ENCODE measurements at regions not wholly inside any gene's neighbourhood (a gene's known extent, or its start where the extent isn't known, plus 50 kb on each side); places are given as distances from the start of the nearest gene placed in this dataset.

DNA sequence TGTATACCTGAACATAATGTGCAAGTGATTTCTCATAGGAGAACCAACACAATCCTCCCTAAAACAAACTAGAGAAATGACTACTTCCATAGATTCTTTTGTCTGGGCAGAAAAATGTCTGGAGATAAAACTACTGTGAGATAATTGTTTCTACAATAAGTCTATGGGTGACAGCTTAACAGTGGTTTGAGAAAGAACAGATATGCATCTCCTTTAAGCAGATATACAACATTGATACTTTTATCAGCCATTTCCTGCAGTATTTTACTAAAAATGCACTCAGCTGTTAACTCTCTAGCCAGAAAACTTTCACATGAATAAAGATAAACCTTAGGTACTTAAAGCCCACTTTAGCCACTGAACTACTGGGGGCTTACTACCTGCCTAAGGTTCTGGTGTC is 1132.4 kb downstream of the EFNB2 start:
- TF ChIP-seq CTCF (IDR thresholded peaks at IDR 0.05), result no peak
- Histone ChIP-seq H3K27ac (no peak overlapping the region), H3K4me3 (no peak overlapping the region), H3K9me3 (no peaks in the 10 kb centered on the region), H3K27me3 (no peaks in the 10 kb centered on the region), H3K4me1 (no peaks in the 10 kb centered on the region), H3K36me3 (no peaks in the 10 kb centered on the region)
- intact Hi-C loops (cut with DNase I), result no loop called here
- no peak for DNase-seq (ENCODE audit: low spot score in 2 of 2)

DNA sequence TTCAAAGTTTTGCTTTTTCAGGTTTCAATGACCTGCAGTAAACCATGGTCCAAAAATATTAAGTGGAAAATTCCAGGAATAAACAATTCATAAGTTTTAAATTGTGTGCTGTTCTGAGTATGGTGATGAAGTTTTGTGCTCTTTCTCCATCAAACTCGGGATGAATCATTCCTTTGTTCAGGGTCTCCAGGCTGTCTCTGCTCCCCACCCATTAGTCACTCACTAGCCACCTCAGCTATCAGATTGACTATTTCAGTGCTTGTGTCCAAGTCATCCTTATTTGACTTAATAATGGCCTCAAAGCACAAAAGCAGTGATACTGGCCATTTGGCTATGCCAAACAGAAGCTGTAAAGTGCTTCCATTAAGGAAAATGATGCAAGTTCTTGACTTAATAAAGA is 1140.4 kb downstream of the EFNB2 start:
- TF ChIP-seq CTCF (IDR thresholded peaks at IDR 0.05), result no peak
- intact Hi-C loops (cut with DNase I), result no loop called here

DNA sequence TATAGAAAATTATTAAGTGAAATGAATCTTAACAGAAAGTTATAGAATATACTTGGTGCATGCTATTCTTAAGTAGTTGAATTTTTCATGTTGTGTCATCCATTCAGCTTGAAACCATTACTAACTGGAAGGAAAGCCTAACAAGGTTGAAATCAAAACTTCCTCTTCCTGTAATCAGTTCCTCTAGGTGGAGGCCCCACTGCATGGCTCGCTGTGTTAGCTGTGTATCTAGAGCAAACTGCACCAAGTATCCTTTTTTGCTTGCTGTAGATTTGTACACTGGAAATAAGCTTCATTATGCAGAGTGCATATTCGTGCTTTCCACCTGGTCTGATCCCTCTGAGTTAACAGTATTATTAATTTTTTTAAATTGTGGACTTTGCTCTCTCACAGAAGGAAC is 1146.1 kb downstream of the EFNB2 start:
- H3K4me1 ChIP-seq, result no peaks in the 10 kb centered on the region
- H3K27me3 ChIP-seq, result no peaks in the 10 kb centered on the region
- intact Hi-C loops (cut with DNase I), result no loop called here
- no peaks in the 10 kb centered on the region for H3K9me3 ChIP-seq
- DNase-seq (ENCODE audit: low spot score in 2 of 2), result no peak
- TF ChIP-seq CTCF (IDR thresholded peaks at IDR 0.05), result no peak
- no peak overlapping the region for H3K4me3 ChIP-seq
- H3K36me3 ChIP-seq, result no peaks in the 10 kb centered on the region
- no peak overlapping the region for H3K27ac ChIP-seq

More for the DNA sequence above, 1140.4 kb downstream of the EFNB2 start:
- no peak overlapping the region for H3K27ac ChIP-seq
- DNase-seq (ENCODE audit: low spot score in 2 of 2), result no peak
- H3K4me3 ChIP-seq, result no peak overlapping the region
- no peaks in the 10 kb centered on the region for H3K4me1 ChIP-seq
- no peaks in the 10 kb centered on the region for H3K27me3 ChIP-seq
- no peaks in the 10 kb centered on the region for H3K9me3 ChIP-seq
- no peaks in the 10 kb centered on the region for H3K36me3 ChIP-seq

- H3K36me3 ChIP-seq, result no peaks in the 10 kb centered on the region
- H3K27me3 ChIP-seq, result no peaks in the 10 kb centered on the region
- no peak overlapping the region for H3K27ac ChIP-seq
- DNase-seq (ENCODE audit: low spot score in 2 of 2), result no peak
- H3K4me1 ChIP-seq, result no peaks in the 10 kb centered on the region
- no peaks in the 10 kb centered on the region for H3K9me3 ChIP-seq
- no peak for TF ChIP-seq CTCF (IDR thresholded peaks at IDR 0.05)
- no peak overlapping the region for H3K4me3 ChIP-seq
- intact Hi-C loops (cut with DNase I), result no loop called here
These were observed 1158.0 kb downstream of the EFNB2 start for GRCh38 chr13:105377452-105377851.

- DNase-seq (ENCODE audit: low spot score in 2 of 2), result no peak
- no peaks in the 10 kb centered on the region for H3K36me3 ChIP-seq
- H3K4me1 ChIP-seq, result no peaks in the 10 kb centered on the region
- H3K4me3 ChIP-seq, result no peak overlapping the region
- intact Hi-C loops (cut with DNase I), result no loop called here
- no peak overlapping the region for H3K27ac ChIP-seq
- H3K9me3 ChIP-seq, result peaks cover 0 to 5% of the 10 kb centered on the region in 2 donors
- H3K27me3 ChIP-seq, result no peaks in the 10 kb centered on the region
- no peak for TF ChIP-seq CTCF (IDR thresholded peaks at IDR 0.05)
These were observed 1165.3 kb downstream of the EFNB2 start for GRCh38 chr13:105370011-105370650.

GRCh38 chr13:105368781-105369180 is 1166.7 kb downstream of the EFNB2 start:
- TF ChIP-seq CTCF (IDR thresholded peaks at IDR 0.05), result no peak
- Histone ChIP-seq H3K27ac (no peak overlapping the region), H3K4me1 (no peaks in the 10 kb centered on the region), H3K4me3 (no peak overlapping the region), H3K9me3 (peaks cover 0 to 5% of the 10 kb centered on the region in 2 donors), H3K36me3 (no peaks in the 10 kb centered on the region), H3K27me3 (no peaks in the 10 kb centered on the region)
- DNase-seq (ENCODE audit: low spot score in 2 of 2), result no peak
- intact Hi-C loops (cut with DNase I), result no loop called here

All from ascending aorta (tissue), 2 donors.